Retinal pigment epithelial cell (primary cell): ENCODE measurements at regions not wholly inside any gene's neighbourhood (a gene's known extent, or its start where the extent isn't known, plus 50 kb on each side); places are given as distances from the start of the nearest gene placed in this dataset.

Experiments used
- DNase-seq: peaks from one replicate; pipeline ENCODE4 v3.0.0-alpha.2; 2010; ENCODE audit warnings: low read depth
- H3K4me3 ChIP-seq: 2 replicates; pipeline ENCODE4 v1.5.1; 2011; ENCODE audit warnings: mild to moderate bottlenecking, low read length, control low read depth, moderate library complexity
- CTCF ChIP-seq: conservative IDR thresholded peaks from 2 replicates; pipeline ENCODE4 v1.5.1; 2011; ENCODE audit warnings: low read depth, low read length, control low read depth, inconsistent platforms

- no peak for TF ChIP-seq CTCF
- H3K4me3 ChIP-seq: no peak overlapping the region
- no peak for DNase-seq
Observed at GRCh38 chrX:40446921-40447320, 133.8 kb upstream of the ATP6AP2 start.

GRCh38 chrX:40445691-40446090 lies 135.1 kb upstream of the ATP6AP2 start:
- no peak overlapping the region for H3K4me3 ChIP-seq
- DNase-seq: no peak
- TF ChIP-seq CTCF: no peak

GRCh38 chrX:40444798-40445496 lies 135.8 kb upstream of the ATP6AP2 start:
- no peak for TF ChIP-seq CTCF
- H3K4me3 ChIP-seq: no peak overlapping the region
- DNase-seq: no peak

- TF ChIP-seq CTCF: no peak
- no peak overlapping the region for H3K4me3 ChIP-seq
- DNase-seq: no peak
Observed at GRCh38 chrX:40444133-40444532, 136.6 kb upstream of the ATP6AP2 start.

- no peak for DNase-seq
- H3K4me3 ChIP-seq: no peak overlapping the region
- no peak for TF ChIP-seq CTCF
Observed at GRCh38 chrX:40440866-40441265, 139.9 kb upstream of the ATP6AP2 start.

GRCh38 chrX:40439625-40440532 lies 140.9 kb upstream of the ATP6AP2 start:
- no peak for DNase-seq
- no peak overlapping the region for H3K4me3 ChIP-seq
- no peak for TF ChIP-seq CTCF

- no peak overlapping the region for H3K4me3 ChIP-seq
- no peak for TF ChIP-seq CTCF
- no peak for DNase-seq
Observed at GRCh38 chrX:40437348-40437747, 143.4 kb upstream of the ATP6AP2 start.
